ENCODE measurements at regions not wholly inside any gene's neighbourhood (a gene's known extent, or its start where the extent isn't known, plus 50 kb on each side); places are given as distances from the start of the nearest gene placed in this dataset.
"Not testable (repeated sequence)": the region's sequence is repeated elsewhere in the genome, so short reads cannot be mapped to it uniquely, and the experiment has no call there.

DNA sequence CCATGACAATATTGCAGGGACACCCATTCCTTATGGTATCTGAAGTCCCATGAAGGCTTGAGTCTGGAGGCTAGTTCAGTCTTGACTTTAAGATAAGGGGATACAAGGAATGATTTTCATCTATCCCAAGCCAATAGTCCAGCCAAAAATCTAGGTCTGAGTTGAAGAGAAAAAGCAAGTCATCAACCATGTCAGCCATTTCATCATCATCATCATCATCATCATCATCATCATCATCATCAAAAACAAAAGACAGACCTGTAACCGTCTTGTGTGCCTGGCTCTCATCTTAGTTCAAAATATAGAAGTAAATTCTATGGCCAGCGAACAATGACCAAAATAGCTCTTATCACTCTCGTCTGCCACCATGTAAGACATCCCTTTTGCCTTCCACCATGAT lies 59.5 kb upstream of the FAM90A26 start:
- not testable (repeated sequence) for H3K36me3 ChIP-seq (ENCODE audit: control insufficient read depth, insufficient read depth, low read length); DNase-seq (ENCODE audit: extremely low read depth, insufficient read length); H3K27me3 ChIP-seq (replicated peaks; ENCODE audit: control insufficient read depth, insufficient read depth, low read length); H3K4me3 ChIP-seq (replicated peaks; ENCODE audit: low read depth, low read length)

DNA sequence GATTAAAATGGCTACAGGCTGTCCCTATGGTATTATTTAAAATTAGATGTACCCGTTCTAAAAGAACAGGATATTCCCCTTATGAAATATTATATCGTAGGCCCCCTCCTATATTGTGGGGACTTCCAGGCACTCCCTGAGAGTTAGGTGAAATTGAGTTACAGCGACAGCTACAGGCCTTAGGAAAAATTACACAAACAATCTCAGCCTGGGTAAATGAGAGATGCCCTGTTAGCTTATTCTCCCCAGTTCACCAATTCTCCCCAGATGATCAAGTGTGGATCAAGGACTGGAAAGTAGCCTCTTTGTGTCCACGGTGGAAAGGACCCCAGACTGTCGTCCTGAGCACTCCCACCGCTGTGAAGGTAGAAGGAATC lies 67.1 kb upstream of the FAM90A26 start:
- H3K36me3 ChIP-seq (ENCODE audit: control insufficient read depth, insufficient read depth, low read length); H3K27me3 ChIP-seq (replicated peaks; ENCODE audit: control insufficient read depth, insufficient read depth, low read length); H3K4me3 ChIP-seq (replicated peaks; ENCODE audit: low read depth, low read length); DNase-seq (ENCODE audit: extremely low read depth, insufficient read length): not testable (repeated sequence)

DNA sequence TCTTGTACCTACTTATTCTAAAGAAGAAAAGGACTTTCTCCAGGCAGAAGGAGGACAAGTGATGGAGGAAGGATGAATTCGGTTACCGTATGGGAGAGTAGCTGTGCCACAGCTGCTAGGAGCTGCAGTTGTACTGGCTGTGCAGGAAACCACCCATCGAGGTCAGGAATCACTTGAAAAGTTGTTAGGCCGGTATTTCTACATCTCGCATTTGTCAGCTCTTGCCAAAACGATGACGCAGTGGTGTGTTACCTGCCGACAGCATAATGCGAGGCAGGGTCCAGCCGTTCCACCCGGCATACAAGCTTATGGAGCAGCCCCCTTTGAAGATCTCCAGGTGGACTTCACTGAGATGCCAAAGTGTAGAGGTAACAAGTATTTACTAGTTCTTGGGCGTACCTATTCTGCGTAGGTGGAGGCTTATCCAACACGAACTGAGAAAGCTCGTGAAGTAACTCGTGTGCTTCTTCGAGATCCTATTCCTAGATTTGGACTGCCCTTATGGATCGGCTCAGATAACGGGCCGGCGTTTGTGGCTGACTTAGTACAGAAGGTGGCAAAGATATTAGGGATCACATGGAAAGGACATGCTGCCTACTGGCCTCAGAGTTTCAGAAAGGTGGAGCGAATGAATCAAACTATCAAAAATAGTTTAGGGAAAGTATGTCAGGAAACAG lies 67.6 kb upstream of the FAM90A26 start:
- not testable (repeated sequence) for DNase-seq (ENCODE audit: extremely low read depth, insufficient read length); H3K36me3 ChIP-seq (ENCODE audit: control insufficient read depth, insufficient read depth, low read length); H3K27me3 ChIP-seq (replicated peaks; ENCODE audit: control insufficient read depth, insufficient read depth, low read length); H3K4me3 ChIP-seq (replicated peaks; ENCODE audit: low read depth, low read length)

DNA sequence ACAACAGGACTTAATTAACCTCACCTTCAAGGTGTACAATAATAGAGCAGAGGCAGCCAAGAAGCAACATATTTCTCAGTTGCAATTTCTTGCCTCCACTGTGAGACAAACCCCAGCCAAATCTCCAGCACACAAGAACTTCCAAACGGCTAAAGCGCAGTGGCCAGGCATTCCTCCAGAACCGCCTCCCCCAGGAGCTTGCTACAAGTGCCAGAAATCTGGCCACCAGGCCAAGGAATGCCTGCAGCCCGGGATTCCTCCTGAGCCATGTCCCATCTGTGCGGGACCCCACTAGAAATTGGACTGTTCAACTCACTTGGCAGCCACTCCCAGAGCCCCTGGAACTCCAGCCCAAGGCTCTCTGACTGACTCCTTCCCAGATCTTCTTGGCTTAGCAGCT lies 73.9 kb upstream of the FAM90A26 start:
- not testable (repeated sequence) for DNase-seq (ENCODE audit: extremely low read depth, insufficient read length); H3K36me3 ChIP-seq (ENCODE audit: control insufficient read depth, insufficient read depth, low read length); H3K4me3 ChIP-seq (replicated peaks; ENCODE audit: low read depth, low read length); H3K27me3 ChIP-seq (replicated peaks; ENCODE audit: control insufficient read depth, insufficient read depth, low read length)

DNA sequence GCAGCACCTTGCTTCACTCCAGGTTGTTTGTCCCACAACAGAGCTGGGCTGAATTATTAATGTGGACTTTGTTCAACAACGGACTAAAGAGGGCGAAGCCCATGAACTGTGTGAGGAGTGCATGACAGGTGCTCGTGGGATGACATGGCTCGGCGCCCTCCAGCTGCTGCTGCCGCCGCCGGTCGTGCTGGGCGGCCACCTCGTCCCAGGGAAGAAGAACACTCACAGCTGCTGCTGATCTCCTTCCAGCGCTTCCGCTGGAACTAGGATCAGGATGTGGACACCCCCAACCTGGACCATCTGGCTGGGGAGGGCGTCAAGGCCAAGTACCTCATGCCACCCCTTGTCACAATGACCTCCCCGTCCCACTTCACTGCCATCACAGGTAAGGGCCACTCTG lies 91.4 kb upstream of the FAM90A26 start:
- DNase-seq (ENCODE audit: extremely low read depth, insufficient read length); H3K4me3 ChIP-seq (replicated peaks; ENCODE audit: low read depth, low read length); H3K36me3 ChIP-seq (ENCODE audit: control insufficient read depth, insufficient read depth, low read length); H3K27me3 ChIP-seq (replicated peaks; ENCODE audit: control insufficient read depth, insufficient read depth, low read length): not testable (repeated sequence)

DNA sequence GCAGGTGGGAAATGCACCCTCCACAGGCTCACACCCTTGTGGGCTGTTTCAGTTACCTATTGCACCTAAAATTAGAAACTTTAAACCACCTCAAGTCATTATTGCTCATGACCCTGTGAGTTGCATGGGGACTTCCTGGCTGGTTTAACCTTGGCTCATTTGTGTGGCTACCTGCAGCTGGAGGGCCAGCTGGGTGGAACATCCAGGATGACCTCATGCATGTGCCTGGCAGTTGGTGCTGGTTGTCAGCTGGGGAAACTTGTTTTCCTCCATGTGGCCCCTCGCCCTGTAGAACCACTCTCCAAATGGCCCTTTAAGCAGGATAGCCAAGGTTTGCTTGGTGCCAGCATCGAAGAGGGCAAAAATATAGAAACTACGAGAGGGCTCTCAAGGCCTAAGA lies 93.2 kb upstream of the FAM90A26 start:
- not testable (repeated sequence) for H3K36me3 ChIP-seq (ENCODE audit: control insufficient read depth, insufficient read depth, low read length); DNase-seq (ENCODE audit: extremely low read depth, insufficient read length); H3K4me3 ChIP-seq (replicated peaks; ENCODE audit: low read depth, low read length)

DNA sequence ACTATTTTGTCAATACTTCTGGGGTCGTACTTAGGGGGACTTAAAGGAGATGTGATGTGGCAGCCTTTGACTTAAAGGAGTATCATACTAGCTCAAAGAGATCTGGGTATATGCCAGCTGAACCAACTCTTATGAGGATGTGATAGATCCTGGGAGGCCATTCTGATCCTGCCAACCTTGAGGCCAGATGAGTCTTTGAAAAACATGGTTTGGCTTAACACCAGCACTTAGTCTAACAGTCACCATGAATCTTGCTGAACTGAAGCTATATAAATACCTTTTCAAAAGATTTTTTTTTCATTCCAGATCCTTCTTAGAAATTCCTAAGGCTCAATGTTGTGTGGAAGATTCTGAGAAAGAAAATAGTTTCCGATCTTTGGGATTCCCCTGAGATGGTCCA lies 93.7 kb upstream of the FAM90A26 start:
- H3K4me3 ChIP-seq (replicated peaks; ENCODE audit: low read depth, low read length); H3K27me3 ChIP-seq (replicated peaks; ENCODE audit: control insufficient read depth, insufficient read depth, low read length); DNase-seq (ENCODE audit: extremely low read depth, insufficient read length); H3K36me3 ChIP-seq (ENCODE audit: control insufficient read depth, insufficient read depth, low read length): not testable (repeated sequence)

More for the DNA sequence above, 93.2 kb upstream of the FAM90A26 start:
- not testable (repeated sequence) for H3K27me3 ChIP-seq (replicated peaks; ENCODE audit: control insufficient read depth, insufficient read depth, low read length)

DNA sequence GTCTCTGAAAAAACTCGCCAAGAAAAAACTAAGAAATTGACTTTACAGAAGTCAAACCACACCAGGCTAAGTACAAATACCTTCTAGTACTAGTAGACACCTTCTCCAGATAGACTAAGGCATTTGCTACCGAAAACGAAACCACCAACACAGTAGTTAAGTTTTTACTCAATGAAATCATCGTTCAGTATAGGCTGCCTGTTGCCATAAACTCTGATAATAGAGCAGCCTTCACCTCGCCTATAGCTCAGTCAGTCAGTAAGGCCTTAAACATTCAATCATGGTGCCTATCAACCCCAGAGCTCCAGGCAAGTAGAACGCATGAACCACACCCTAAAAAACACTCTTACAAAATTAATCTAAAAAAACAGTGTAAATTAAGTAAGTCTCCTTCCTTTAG lies 96.8 kb upstream of the FAM90A26 start:
- H3K4me3 ChIP-seq (replicated peaks; ENCODE audit: low read depth, low read length), result not testable (repeated sequence)

DNA sequence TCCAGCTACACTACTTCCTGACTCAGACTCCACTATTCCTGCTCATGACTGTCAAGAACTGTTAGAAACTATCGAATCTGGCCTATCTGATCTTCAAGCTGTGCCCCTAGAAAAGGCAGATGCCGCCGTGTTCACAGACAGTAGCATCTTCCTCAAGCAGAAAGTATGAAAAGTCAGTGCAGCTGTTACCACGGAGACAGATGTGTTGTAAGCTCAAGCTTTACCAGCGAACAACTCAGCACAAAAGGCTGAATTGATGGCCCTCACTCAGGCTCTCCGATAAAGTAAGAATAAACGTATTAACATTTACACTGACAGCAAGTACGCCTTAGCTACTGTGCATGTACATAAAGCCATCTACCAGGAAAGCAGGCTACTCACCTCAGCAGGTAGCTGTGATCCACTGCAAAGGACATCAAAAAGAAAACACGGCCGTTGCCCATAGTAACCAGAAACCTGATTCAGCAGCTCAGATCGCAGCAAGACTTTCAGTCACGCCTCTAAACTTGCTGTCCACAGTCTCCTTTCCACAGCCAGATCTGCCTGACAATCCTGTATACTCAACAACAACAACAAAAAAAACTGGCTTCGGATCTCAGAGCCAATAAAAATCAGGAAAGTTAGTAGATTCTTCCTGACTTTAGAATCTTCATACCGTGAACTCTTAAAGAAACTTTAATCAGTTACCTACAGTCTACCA lies 97.5 kb upstream of the FAM90A26 start:
- H3K27me3 ChIP-seq (replicated peaks; ENCODE audit: control insufficient read depth, insufficient read depth, low read length); DNase-seq (ENCODE audit: extremely low read depth, insufficient read length); H3K4me3 ChIP-seq (replicated peaks; ENCODE audit: low read depth, low read length); H3K36me3 ChIP-seq (ENCODE audit: control insufficient read depth, insufficient read depth, low read length): not testable (repeated sequence)

More for the DNA sequence above, 96.8 kb upstream of the FAM90A26 start:
- not testable (repeated sequence) for H3K36me3 ChIP-seq (ENCODE audit: control insufficient read depth, insufficient read depth, low read length); DNase-seq (ENCODE audit: extremely low read depth, insufficient read length); H3K27me3 ChIP-seq (replicated peaks; ENCODE audit: control insufficient read depth, insufficient read depth, low read length)

DNA sequence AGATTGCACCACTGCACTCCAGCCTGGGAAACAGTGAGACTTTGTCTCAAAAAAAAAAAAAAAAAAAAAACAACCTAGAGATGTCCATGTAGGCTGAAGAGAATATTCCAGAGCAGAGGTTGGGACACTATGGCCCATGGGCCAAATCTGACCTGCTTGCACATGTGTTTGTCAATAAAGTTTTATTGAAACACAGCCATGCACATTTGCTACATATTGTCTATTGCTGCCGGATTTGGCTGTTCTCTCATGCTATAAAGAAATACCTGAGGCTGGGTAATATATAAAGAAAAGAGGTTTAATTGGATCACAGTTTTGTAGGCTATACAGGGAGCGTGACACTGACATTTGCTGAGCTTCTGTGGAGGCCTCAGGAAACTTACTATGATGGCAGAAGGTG lies 102.3 kb upstream of the FAM90A26 start:
- H3K4me3 ChIP-seq (replicated peaks; ENCODE audit: low read depth, low read length); H3K27me3 ChIP-seq (replicated peaks; ENCODE audit: control insufficient read depth, insufficient read depth, low read length); H3K36me3 ChIP-seq (ENCODE audit: control insufficient read depth, insufficient read depth, low read length); DNase-seq (ENCODE audit: extremely low read depth, insufficient read length): not testable (repeated sequence)

DNA sequence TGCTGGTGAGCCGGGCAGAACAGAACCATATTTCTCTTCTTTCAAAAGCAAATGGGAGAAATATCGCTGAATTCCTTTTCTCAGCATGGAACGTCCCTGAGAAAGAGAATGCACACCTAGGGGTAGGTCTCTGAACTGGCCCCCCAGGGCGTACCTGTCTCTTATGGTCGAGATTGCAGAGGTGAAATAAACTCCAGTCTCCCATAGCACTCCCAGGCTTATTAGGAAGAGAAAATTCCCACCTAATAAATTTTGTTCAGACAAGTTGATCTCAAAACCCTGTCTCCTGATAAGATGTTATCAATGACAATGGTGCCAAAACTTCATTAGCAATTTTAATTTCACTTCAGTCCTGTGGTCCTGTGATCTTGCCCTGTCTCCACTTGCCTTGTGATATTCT lies 106.6 kb upstream of the FAM90A26 start:
- H3K4me3 ChIP-seq (replicated peaks; ENCODE audit: low read depth, low read length); DNase-seq (ENCODE audit: extremely low read depth, insufficient read length); H3K27me3 ChIP-seq (replicated peaks; ENCODE audit: control insufficient read depth, insufficient read depth, low read length); H3K36me3 ChIP-seq (ENCODE audit: control insufficient read depth, insufficient read depth, low read length): not testable (repeated sequence)

DNA sequence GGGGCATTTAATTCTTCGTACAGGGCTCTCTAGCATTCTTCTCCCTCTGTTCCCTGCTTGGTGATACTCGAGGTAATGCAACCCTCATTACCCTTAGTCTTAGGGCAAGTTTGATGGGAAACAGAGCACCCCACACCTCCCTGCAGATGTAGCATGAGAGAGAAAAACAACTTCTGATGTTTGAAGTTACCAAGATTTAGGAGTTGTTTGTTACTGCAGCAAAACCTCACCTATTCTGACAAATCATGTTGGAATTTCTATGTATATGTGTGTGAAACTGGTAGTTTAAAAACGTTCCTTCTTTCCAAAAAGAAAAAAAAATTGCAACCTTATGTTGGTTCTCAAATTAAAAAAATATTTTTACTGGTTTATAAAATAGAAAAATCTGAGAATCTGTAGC lies 145.3 kb upstream of the FAM90A26 start:
- H3K4me3 ChIP-seq (replicated peaks; ENCODE audit: low read depth, low read length); DNase-seq (ENCODE audit: extremely low read depth, insufficient read length); H3K36me3 ChIP-seq (ENCODE audit: control insufficient read depth, insufficient read depth, low read length); H3K27me3 ChIP-seq (replicated peaks; ENCODE audit: control insufficient read depth, insufficient read depth, low read length): not testable (repeated sequence)

DNA sequence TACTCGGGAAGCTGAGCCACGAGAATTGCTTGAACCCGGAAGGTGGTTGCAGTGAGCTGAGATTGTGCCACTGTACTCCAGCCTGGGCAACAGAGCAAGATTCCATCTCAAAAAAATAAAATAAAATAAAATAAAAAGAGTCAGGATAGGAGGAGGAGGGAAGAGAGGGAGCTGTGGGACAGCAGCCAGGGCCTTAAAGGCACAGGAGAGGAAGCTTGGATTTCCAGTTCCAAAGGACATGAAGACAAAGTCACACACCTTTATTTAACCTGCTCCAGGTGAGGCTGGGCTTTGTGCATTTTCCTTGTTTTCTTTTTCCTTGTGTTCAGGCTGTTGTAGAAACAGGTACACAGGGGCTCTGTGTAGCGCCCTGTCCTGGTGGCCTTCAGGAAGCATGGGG lies 138.2 kb upstream of the HMX1 start:
- not testable (repeated sequence) for H3K36me3 ChIP-seq (ENCODE audit: control insufficient read depth, insufficient read depth, low read length); H3K27me3 ChIP-seq (replicated peaks; ENCODE audit: control insufficient read depth, insufficient read depth, low read length); DNase-seq (ENCODE audit: extremely low read depth, insufficient read length); H3K4me3 ChIP-seq (replicated peaks; ENCODE audit: low read depth, low read length)

DNA sequence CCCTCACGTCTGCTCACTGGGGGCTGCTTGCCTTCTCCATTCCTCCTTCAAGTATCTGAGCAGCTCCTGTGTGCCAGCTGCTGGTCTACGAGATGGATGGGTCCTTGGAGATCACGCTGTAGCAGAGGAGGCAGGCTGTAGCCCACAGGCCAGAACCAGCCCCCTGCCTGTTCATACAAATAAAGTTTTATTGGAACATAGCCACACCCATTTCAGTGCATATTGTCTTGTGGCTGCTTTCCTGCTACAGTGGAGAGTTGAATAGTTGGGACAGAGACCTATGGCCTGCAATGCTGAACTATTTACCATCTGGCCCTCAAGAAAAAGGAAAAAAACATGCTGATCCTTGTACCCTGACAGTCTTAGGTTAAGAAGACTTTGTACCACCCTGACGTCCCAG lies 136.8 kb upstream of the HMX1 start:
- not testable (repeated sequence) for H3K27me3 ChIP-seq (replicated peaks; ENCODE audit: control insufficient read depth, insufficient read depth, low read length); H3K4me3 ChIP-seq (replicated peaks; ENCODE audit: low read depth, low read length); H3K36me3 ChIP-seq (ENCODE audit: control insufficient read depth, insufficient read depth, low read length); DNase-seq (ENCODE audit: extremely low read depth, insufficient read length)

DNA sequence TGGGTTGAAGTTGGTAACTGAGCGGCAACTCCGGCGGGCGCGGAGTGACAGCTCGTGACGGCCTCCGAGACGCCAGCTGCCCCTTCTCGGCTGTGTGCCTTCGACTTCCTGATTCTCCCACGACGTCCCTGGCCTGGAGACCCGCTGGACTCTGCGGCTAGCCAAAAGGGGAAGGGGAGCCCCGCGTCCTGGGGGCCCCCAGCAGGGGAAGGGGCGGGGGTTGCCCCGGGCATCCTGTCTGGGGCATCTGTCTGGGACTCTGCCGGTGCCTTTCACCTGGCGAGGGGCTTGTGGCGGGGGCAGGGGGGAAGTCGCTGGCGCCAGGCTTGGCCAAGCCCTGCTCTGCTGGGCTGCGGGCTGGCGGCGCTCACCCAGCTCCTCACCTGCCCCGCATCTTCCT lies 129.5 kb upstream of the HMX1 start:
- DNase-seq (ENCODE audit: extremely low read depth, insufficient read length); H3K4me3 ChIP-seq (replicated peaks; ENCODE audit: low read depth, low read length): not testable (repeated sequence)

More for the DNA sequence above, 129.5 kb upstream of the HMX1 start:
- not testable (repeated sequence) for H3K27me3 ChIP-seq (replicated peaks; ENCODE audit: control insufficient read depth, insufficient read depth, low read length); H3K36me3 ChIP-seq (ENCODE audit: control insufficient read depth, insufficient read depth, low read length)

All from GM06990 (cell line).